K562 (cell line): ENCODE measurements at regions not wholly inside any gene's neighbourhood (a gene's known extent, or its start where the extent isn't known, plus 50 kb on each side); places are given as distances from the start of the nearest gene placed in this dataset.
A peak's percentile ranks its signal among the peaks of the same experiment; 100 is the strongest.

ENCODE experiments used
- ARHGAP35 ChIP-seq: fragments of 450-650 bp; IDR thresholded peaks from 2 replicates; pipeline ENCODE4 v1.6.1; 2018; ENCODE audit not compliant: partially characterized antibody
- ATF6 ChIP-seq: sonication (generic); formaldehyde crosslinking; IDR thresholded peaks from 2 replicates; pipeline ENCODE4 v1.4.0; 2020; ENCODE audit warnings: mild to moderate bottlenecking, missing genetic modification reagents
- CTBP1 ChIP-seq: fragments of 450-650 bp; IDR thresholded peaks from 2 replicates; pipeline ENCODE4 v1.6.1; 2016; ENCODE audit warnings: borderline replicate concordance
- DDX20 ChIP-seq: fragments of 450-650 bp; IDR thresholded peaks from 2 replicates; pipeline ENCODE4 v1.6.1; 2016; ENCODE audit warnings: missing genetic modification characterization, low read depth, mild to moderate bottlenecking, missing compliant biosample characterization, moderate library complexity
- DPF2 ChIP-seq: fragments of 450-650 bp; IDR thresholded peaks from 2 replicates; pipeline ENCODE4 v1.6.1; 2016
- ERF ChIP-seq: fragments of 450-650 bp; formaldehyde crosslinking; IDR thresholded peaks from 2 replicates; pipeline ENCODE4 v1.4.0; 2020; ENCODE audit warnings: mild to moderate bottlenecking, mixed read lengths
- ETV6 ChIP-seq, 3 experiments: fragments of 150-350 bp in 1 of 3; sonication (generic) in 1 of 3; formaldehyde crosslinking in 1 of 3; IDR thresholded peaks; 2 replicates each; pipeline versions ENCODE4 v1.6.1 to v1.8.0; 2014 to 2022; ENCODE audit warnings: borderline replicate concordance in 2 of 3, low read depth in 2 of 3, antibody characterized with exemption in 1 of 3, low read length in 1 of 3, mild to moderate bottlenecking in 1 of 3, missing genetic modification reagents in 1 of 3
- FIP1L1 ChIP-seq: fragments of 200-400 bp; formaldehyde crosslinking; IDR thresholded peaks from 2 replicates; pipeline ENCODE4 v1.6.1; 2018; ENCODE audit warnings: mild to moderate bottlenecking, low read depth, low read length; ENCODE audit not compliant: poor library complexity, severe bottlenecking
- FOXA3 ChIP-seq, 2 experiments: fragments of 450-650 bp in 1 of 2; sonication (generic) in 1 of 2; formaldehyde crosslinking; IDR thresholded peaks in 1 of 2; conservative IDR thresholded peaks in 1 of 2; 2 replicates each; pipeline versions ENCODE4 v1.4.0 to v1.8.0; 2020 to 2022; ENCODE audit warnings: mild to moderate bottlenecking in 2 of 2, missing genetic modification reagents in 1 of 2
- HNRNPL ChIP-seq: fragments of 200-400 bp; formaldehyde crosslinking; IDR thresholded peaks from 2 replicates; pipeline ENCODE4 v1.6.1; 2017; ENCODE audit warnings: low read depth, mild to moderate bottlenecking, low read length
- MBD2 ChIP-seq: sonication (generic); IDR thresholded peaks from 2 replicates; pipeline ENCODE4 v1.6.1; 2016; ENCODE audit warnings: low read depth, borderline replicate concordance
- NR2C1 ChIP-seq, 2 experiments: fragments of 450-650 bp; IDR thresholded peaks; 2 replicates each; pipeline ENCODE4 v1.6.1; 2017; ENCODE audit warnings: mild to moderate bottlenecking in 2 of 2, antibody characterized with exemption in 1 of 2, inconsistent platforms in 1 of 2, missing compliant biosample characterization in 1 of 2, missing genetic modification characterization in 1 of 2
- RUNX1 ChIP-seq: sonication (generic); IDR thresholded peaks from 2 replicates; pipeline ENCODE4 v1.6.1; 2016; ENCODE audit warnings: antibody characterized with exemption, low read depth
- SNRNP70 ChIP-seq: fragments of 200-400 bp; formaldehyde crosslinking; optimal IDR thresholded peaks from 2 replicates; pipeline ENCODE3; 2017; ENCODE audit warnings: low read depth, low read length
- TEAD1 ChIP-seq, 2 experiments: fragments of 450-650 bp in 1 of 2; sonication (generic) in 1 of 2; formaldehyde crosslinking; IDR thresholded peaks; 2 replicates each; pipeline versions ENCODE4 v1.4.0 to v1.8.0; 2020 to 2022; ENCODE audit warnings: mild to moderate bottlenecking in 2 of 2, missing genetic modification reagents in 1 of 2
- TRIM25 ChIP-seq: fragments of 450-650 bp; IDR thresholded peaks from 2 replicates; pipeline ENCODE4 v1.7.0; 2016; ENCODE audit warnings: borderline replicate concordance
- ZNF79 ChIP-seq: fragments of 250-450 bp; sonication (Bioruptor Pico); IDR thresholded peaks from 2 replicates; pipeline ENCODE4 v1.4.0; 2020; ENCODE audit warnings: low read depth, mild to moderate bottlenecking, moderate library complexity
- TF ChIP-seq, protein P1 (sequence below), 2 experiments: fragments of 150-350 bp in 1 of 2; IDR thresholded peaks; 2 replicates each; pipeline ENCODE4 v1.6.1; 2012 to 2016; ENCODE audit warnings: low read depth in 2 of 2, low read length in 2 of 2, mild to moderate bottlenecking in 1 of 2, moderate library complexity in 1 of 2

DNA sequence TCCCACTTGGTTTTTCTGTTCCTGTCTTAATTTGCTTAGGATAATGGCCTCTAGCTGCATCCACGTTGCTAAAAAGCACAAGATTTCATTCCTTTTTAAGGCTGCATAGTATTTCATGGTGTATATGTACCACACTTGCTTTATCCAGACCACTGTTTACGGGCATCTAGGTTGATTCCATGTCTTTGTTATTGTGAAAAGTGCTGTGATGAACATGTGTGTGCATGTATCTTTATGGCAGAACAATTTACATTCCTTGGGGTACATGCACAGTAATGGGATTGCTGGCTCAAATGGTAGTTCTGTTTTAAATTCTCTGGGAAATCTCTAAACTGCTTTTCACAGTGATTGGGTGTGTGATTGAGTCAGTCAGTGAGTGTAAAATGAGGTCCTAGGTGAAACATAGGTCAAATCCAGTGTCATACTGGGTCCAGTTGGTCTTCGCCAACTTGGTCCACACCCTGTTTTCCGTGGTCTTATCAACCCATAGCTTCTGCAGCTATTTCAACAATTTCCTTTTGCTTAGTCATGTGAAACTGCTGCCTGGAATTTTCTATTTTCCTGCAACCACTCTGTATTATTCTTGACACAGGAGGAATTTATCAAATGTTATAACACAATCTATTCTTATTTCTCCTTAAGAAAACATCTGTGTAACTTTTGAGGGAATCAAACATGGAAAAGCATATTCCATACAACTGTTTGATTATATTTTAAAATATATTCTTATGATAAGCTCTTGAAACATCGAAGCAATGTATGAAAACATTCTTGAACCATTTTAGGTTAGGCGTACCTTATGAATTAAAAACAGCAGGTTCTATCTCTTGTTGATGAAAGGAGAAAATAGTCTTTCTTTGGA lies 82.9 kb downstream of the ADCYAP1 start (continued):
- TF ChIP-seq FOXA3 (CRISPR knock-in tag; conservative IDR thresholded peaks at IDR 0.05 in 1 of 2, IDR thresholded peaks at IDR 0.05 in 1 of 2) (peak in 1 of 2 experiments; percentile 56; a peak in 1 of 4 replicates), HNRNPL (no peak), ARHGAP35 (no peak), DPF2 (peak; percentile 95), CTBP1 (peak; percentile 82; the same call in 1 of the 2 replicates), ETV6 (IDR thresholded peaks at IDR 0.05; ENCODE audit: borderline replicate concordance in 1 of 2, low read depth in 2 of 2, low read length in 1 of 2) (peak in 1 of 2 experiments; percentile 47; a peak in 1 of 4 replicates), ETV6 (CRISPR knock-in tag; IDR thresholded peaks at IDR 0.05; ENCODE audit: borderline replicate concordance) (no peak), MBD2 (peak; percentile 78; the same call in 1 of the 2 replicates), ZNF79 (CRISPR knock-in tag) (no peak), DDX20 (tag) (0 out of 2 replicates have a peak, but pooled peaks have one; percentile 17), ERF (0 out of 2 replicates have a peak, but pooled peaks have one; percentile 20), ATF6 (CRISPR knock-in tag) (no peak), SNRNP70 (no peak), RUNX1 (peak; percentile 61; the same call in 1 of the 2 replicates), TRIM25 (no peak), NR2C1 (IDR thresholded peaks at IDR 0.05) (peak; percentile 19; the same call in 1 of the 2 replicates), NR2C1 (tag; IDR thresholded peaks at IDR 0.05) (peak; percentile 55), FIP1L1 (no peak), TEAD1 (CRISPR knock-in tag; IDR thresholded peaks at IDR 0.05) (peak; percentile 92 to 93)
- TF ChIP-seq, protein P1, sequence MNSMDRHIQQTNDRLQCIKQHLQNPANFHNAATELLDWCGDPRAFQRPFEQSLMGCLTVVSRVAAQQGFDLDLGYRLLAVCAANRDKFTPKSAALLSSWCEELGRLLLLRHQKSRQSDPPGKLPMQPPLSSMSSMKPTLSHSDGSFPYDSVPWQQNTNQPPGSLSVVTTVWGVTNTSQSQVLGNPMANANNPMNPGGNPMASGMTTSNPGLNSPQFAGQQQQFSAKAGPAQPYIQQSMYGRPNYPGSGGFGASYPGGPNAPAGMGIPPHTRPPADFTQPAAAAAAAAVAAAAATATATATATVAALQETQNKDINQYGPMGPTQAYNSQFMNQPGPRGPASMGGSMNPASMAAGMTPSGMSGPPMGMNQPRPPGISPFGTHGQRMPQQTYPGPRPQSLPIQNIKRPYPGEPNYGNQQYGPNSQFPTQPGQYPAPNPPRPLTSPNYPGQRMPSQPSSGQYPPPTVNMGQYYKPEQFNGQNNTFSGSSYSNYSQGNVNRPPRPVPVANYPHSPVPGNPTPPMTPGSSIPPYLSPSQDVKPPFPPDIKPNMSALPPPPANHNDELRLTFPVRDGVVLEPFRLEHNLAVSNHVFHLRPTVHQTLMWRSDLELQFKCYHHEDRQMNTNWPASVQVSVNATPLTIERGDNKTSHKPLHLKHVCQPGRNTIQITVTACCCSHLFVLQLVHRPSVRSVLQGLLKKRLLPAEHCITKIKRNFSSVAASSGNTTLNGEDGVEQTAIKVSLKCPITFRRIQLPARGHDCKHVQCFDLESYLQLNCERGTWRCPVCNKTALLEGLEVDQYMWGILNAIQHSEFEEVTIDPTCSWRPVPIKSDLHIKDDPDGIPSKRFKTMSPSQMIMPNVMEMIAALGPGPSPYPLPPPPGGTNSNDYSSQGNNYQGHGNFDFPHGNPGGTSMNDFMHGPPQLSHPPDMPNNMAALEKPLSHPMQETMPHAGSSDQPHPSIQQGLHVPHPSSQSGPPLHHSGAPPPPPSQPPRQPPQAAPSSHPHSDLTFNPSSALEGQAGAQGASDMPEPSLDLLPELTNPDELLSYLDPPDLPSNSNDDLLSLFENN (IDR thresholded peaks at IDR 0.05; ENCODE audit: low read depth in 2 of 2, low read length in 2 of 2) = peak in 1 of 2 experiments; percentile 88; a peak in 2 of 4 replicates
